ENCODE measurements at regions not wholly inside any gene's neighbourhood (a gene's known extent, or its start where the extent isn't known, plus 50 kb on each side); places are given as distances from the start of the nearest gene placed in this dataset.

GRCh38 chr12:92535961-92536360 is 166.8 kb upstream of the PLEKHG7 start:
- no peak for DNase-seq (ENCODE audit: low read depth in 2 of 2)

- DNase-seq (ENCODE audit: low read depth in 2 of 2), result no peak
Measured at GRCh38 chr12:92533280-92533890, 169.4 kb upstream of the PLEKHG7 start.

- DNase-seq (ENCODE audit: low read depth in 2 of 2), result no peak
Measured at GRCh38 chr12:92530706-92531105, 172.1 kb upstream of the PLEKHG7 start.

GRCh38 chr12:92529944-92530343 is 172.8 kb upstream of the PLEKHG7 start:
- no peak for DNase-seq (ENCODE audit: low read depth in 2 of 2)

- no peak for DNase-seq (ENCODE audit: low read depth in 2 of 2)
Measured at GRCh38 chr12:92528586-92528985, 174.2 kb upstream of the PLEKHG7 start.

- DNase-seq (ENCODE audit: low read depth in 2 of 2), result no peak
Measured at GRCh38 chr12:92528097-92528496, 174.7 kb upstream of the PLEKHG7 start.

GRCh38 chr12:92524489-92524888 is 178.3 kb upstream of the PLEKHG7 start:
- DNase-seq (ENCODE audit: low read depth in 2 of 2), result no peak

- DNase-seq (ENCODE audit: low read depth in 2 of 2), result no peak
Measured at GRCh38 chr12:92520511-92520910, 182.3 kb upstream of the PLEKHG7 start.

- DNase-seq (ENCODE audit: low read depth in 2 of 2), result no peak
Measured at GRCh38 chr12:92519284-92519683, 183.5 kb upstream of the PLEKHG7 start.

GRCh38 chr12:92518071-92518470 is 184.7 kb upstream of the PLEKHG7 start:
- DNase-seq (ENCODE audit: low read depth in 2 of 2), result no peak

GRCh38 chr12:92516277-92516600 is 186.6 kb upstream of the PLEKHG7 start:
- DNase-seq (ENCODE audit: low read depth in 2 of 2), result no peak

GRCh38 chr12:92513231-92513730 is 189.5 kb upstream of the PLEKHG7 start:
- DNase-seq (ENCODE audit: low read depth in 2 of 2), result no peak

GRCh38 chr12:92511786-92512185 is 191.0 kb upstream of the PLEKHG7 start:
- no peak for DNase-seq (ENCODE audit: low read depth in 2 of 2)

GRCh38 chr12:92509156-92509738 is 193.5 kb upstream of the PLEKHG7 start:
- DNase-seq (ENCODE audit: low read depth in 2 of 2), result no peak

GRCh38 chr12:92506891-92507290 is 195.9 kb upstream of the PLEKHG7 start:
- DNase-seq (ENCODE audit: low read depth in 2 of 2), result no peak

GRCh38 chr12:92506460-92506859 is 196.3 kb upstream of the PLEKHG7 start:
- no peak for DNase-seq (ENCODE audit: low read depth in 2 of 2)

- DNase-seq (ENCODE audit: low read depth in 2 of 2), result peak; percentile 48 to 54
Measured at GRCh38 chr12:92505254-92506231, 197.2 kb upstream of the PLEKHG7 start.

- no peak for DNase-seq (ENCODE audit: low read depth in 2 of 2)
Measured at GRCh38 chr12:92504594-92504981, 198.2 kb upstream of the PLEKHG7 start.

GRCh38 chr12:92503971-92504593 is 198.7 kb upstream of the PLEKHG7 start:
- no peak for DNase-seq (ENCODE audit: low read depth in 2 of 2)

GRCh38 chr12:92503029-92503931 is 199.5 kb upstream of the PLEKHG7 start:
- no peak for DNase-seq (ENCODE audit: low read depth in 2 of 2)

- DNase-seq (ENCODE audit: low read depth in 2 of 2), result no peak
Measured at GRCh38 chr12:92502417-92503028, 200.3 kb upstream of the PLEKHG7 start.

Data from stimulated activated CD8-positive, alpha-beta memory T cell treated with anti-CD3 and anti-CD28 coated beads, Interleukin-7, amount 100 ng/mL, for 4 hours (primary cell).